Neural progenitor cell (in vitro differentiated cells): ENCODE measurements at regions not wholly inside any gene's neighbourhood (a gene's known extent, or its start where the extent isn't known, plus 50 kb on each side); places are given as distances from the start of the nearest gene placed in this dataset.

Experiments
- CTCF ChIP-seq: fragments of 200-600 bp; sonication (generic); IDR thresholded peaks from 2 replicates; pipeline ENCODE4 v1.5.1; 2017; ENCODE audit warnings: antibody characterized with exemption, mild to moderate bottlenecking
- EZH2 ChIP-seq: fragments of 200-600 bp; sonication (generic); IDR thresholded peaks from 2 replicates; pipeline ENCODE4 v1.6.1; 2017; ENCODE audit warnings: antibody characterized with exemption, mild to moderate bottlenecking, moderate library complexity
- EZH2phosphoT487 ChIP-seq: fragments of 200-600 bp; sonication (generic); IDR thresholded peaks from 2 replicates; pipeline ENCODE4 v1.6.1; 2017; ENCODE audit warnings: antibody characterized with exemption

GRCh38 chr17:71458322-71458721 lies 662.5 kb upstream of the SOX9 start:
- no peak for TF ChIP-seq EZH2phosphoT487
- no peak for TF ChIP-seq CTCF
- no peak for TF ChIP-seq EZH2
